GM23338 (cell line): ENCODE measurements at regions not wholly inside any gene's neighbourhood (a gene's known extent, or its start where the extent isn't known, plus 50 kb on each side); places are given as distances from the start of the nearest gene placed in this dataset.
A peak's percentile ranks its signal among the peaks of the same experiment; 100 is the strongest.

ENCODE experiments used
- ATAC-seq: fragments of 200-7000 bp; cut with Tn5 transposase; 3 replicates; pipeline ENCODE4 v1.9.1; 2020
- DNase-seq: peaks from one replicate; pipeline ENCODE4 v3.0.0-alpha.2; 2015; ENCODE audit warnings: low spot score
- H2AFZ ChIP-seq: fragments of 200-600 bp; sonication (generic); 2 replicates; pipeline ENCODE4 v1.8.0; 2016; ENCODE audit warnings: antibody characterized with exemption, mild to moderate bottlenecking, moderate library complexity
- H3F3A ChIP-seq: fragments of 200-600 bp; sonication (generic); replicated peaks from 2 replicates; pipeline ENCODE4 v1.8.0; 2017; ENCODE audit warnings: antibody characterized with exemption, mixed run types, low read depth
- H3K27ac ChIP-seq: fragments of 200-600 bp; sonication (generic); 2 replicates; pipeline ENCODE4 v1.6.1; 2016; ENCODE audit warnings: low read depth
- H3K27me3 ChIP-seq: fragments of 200-600 bp; sonication (generic); 2 replicates; pipeline ENCODE4 v1.8.0; 2016; ENCODE audit warnings: mild to moderate bottlenecking, mixed run types, moderate library complexity; ENCODE audit not compliant: insufficient read depth
- H3K36me3 ChIP-seq: fragments of 200-600 bp; sonication (generic); 2 replicates; pipeline ENCODE4 v1.8.0; 2016; ENCODE audit warnings: mild to moderate bottlenecking; ENCODE audit not compliant: insufficient read depth
- H3K4me1 ChIP-seq: fragments of 200-600 bp; sonication (generic); 2 replicates; pipeline ENCODE4 v1.8.0; 2016; ENCODE audit warnings: mild to moderate bottlenecking, moderate library complexity; ENCODE audit not compliant: insufficient read depth
- H3K4me2 ChIP-seq: fragments of 200-600 bp; sonication (generic); 2 replicates; pipeline ENCODE4 v1.7.1; 2017; ENCODE audit warnings: mixed run types
- H3K4me3 ChIP-seq: fragments of 200-600 bp; sonication (generic); 2 replicates; pipeline ENCODE4 v1.6.1; 2016; ENCODE audit warnings: mixed run types
- H3K79me2 ChIP-seq: fragments of 200-600 bp; sonication (generic); replicated peaks from 2 replicates; pipeline ENCODE4 v1.8.0; 2017; ENCODE audit warnings: mild to moderate bottlenecking; ENCODE audit not compliant: insufficient read depth
- H3K9me2 ChIP-seq: fragments of 200-600 bp; sonication (generic); 2 replicates; pipeline ENCODE4 v1.8.0; 2017; ENCODE audit not compliant: insufficient read depth
- H4K20me1 ChIP-seq: fragments of 200-600 bp; sonication (generic); replicated peaks from 2 replicates; pipeline ENCODE4 v1.8.0; 2017; ENCODE audit warnings: mild to moderate bottlenecking; ENCODE audit not compliant: insufficient read depth
- H3K27ac Mint-ChIP-seq: 2 replicates; pipeline ENCODE4 v1.8.0; 2020; ENCODE audit warnings: inconsistent platforms, mild to moderate bottlenecking, moderate library complexity, mixed read lengths
- H3K27me3 Mint-ChIP-seq: 3 replicates; pipeline ENCODE4 v1.8.0; 2022; ENCODE audit warnings: low read depth, mild to moderate bottlenecking, moderate library complexity, mixed read lengths, inconsistent platforms; ENCODE audit not compliant: insufficient read depth, poor library complexity
- H3K36me3 Mint-ChIP-seq: 3 replicates; pipeline ENCODE4 v1.8.0; 2021; ENCODE audit warnings: low read depth, mild to moderate bottlenecking, inconsistent platforms, moderate library complexity, mixed read lengths
- H3K4me1 Mint-ChIP-seq: 3 replicates; pipeline ENCODE4 v1.8.0; 2020; ENCODE audit warnings: mild to moderate bottlenecking, inconsistent platforms, mixed read lengths
- H3K4me3 Mint-ChIP-seq: 3 replicates; pipeline ENCODE4 v1.8.0; 2021; ENCODE audit warnings: moderate library complexity, mild to moderate bottlenecking, inconsistent platforms, mixed read lengths
- H3K9me3 Mint-ChIP-seq: 3 replicates; pipeline ENCODE4 v1.8.0; 2020; ENCODE audit warnings: moderate library complexity, mild to moderate bottlenecking, inconsistent platforms, mixed read lengths
- CREB1 ChIP-seq: fragments of 250-450 bp; sonication (Bioruptor Pico); IDR thresholded peaks from 2 replicates; pipeline ENCODE4 v1.5.0; 2020; ENCODE audit warnings: low read depth, mild to moderate bottlenecking, moderate library complexity
- CTCF ChIP-seq, 2 experiments: fragments of 200-600 bp in 1 of 2; sonication (generic) in 1 of 2; conservative IDR thresholded peaks; 2 replicates each; pipeline versions ENCODE4 v1.5.1 to v1.6.1; 2016 to 2017; ENCODE audit warnings: antibody characterized with exemption in 2 of 2, low read depth in 2 of 2, mild to moderate bottlenecking in 2 of 2, moderate library complexity in 1 of 2
- ETS1 ChIP-seq: IDR thresholded peaks from 2 replicates; pipeline ENCODE4 v1.6.1; 2016; ENCODE audit warnings: antibody characterized with exemption
- EZH2 ChIP-seq: fragments of 200-600 bp; sonication (generic); IDR thresholded peaks from one replicate; pipeline ENCODE4 v1.8.0; 2017; ENCODE audit warnings: antibody characterized with exemption, mild to moderate bottlenecking, low read depth; ENCODE audit not compliant: unreplicated experiment
- EZH2phosphoT487 ChIP-seq: fragments of 200-600 bp; sonication (generic); IDR thresholded peaks from one replicate; pipeline ENCODE4 v1.8.1; 2018; ENCODE audit warnings: antibody characterized with exemption; ENCODE audit not compliant: unreplicated experiment
- JUNB ChIP-seq: IDR thresholded peaks from one replicate; pipeline ENCODE4 v1.6.1; 2016; ENCODE audit warnings: antibody characterized with exemption; ENCODE audit not compliant: unreplicated experiment
- NANOG ChIP-seq: IDR thresholded peaks from 2 replicates; pipeline ENCODE4 v1.6.1; 2016; ENCODE audit warnings: antibody characterized with exemption, borderline replicate concordance
- POLR2AphosphoS5 ChIP-seq: IDR thresholded peaks from 2 replicates; pipeline ENCODE4 v1.6.1; 2016; ENCODE audit warnings: antibody characterized with exemption, low read depth
- STAT1 ChIP-seq: IDR thresholded peaks from one replicate; pipeline ENCODE4 v1.6.1; 2016; ENCODE audit warnings: antibody characterized with exemption; ENCODE audit not compliant: unreplicated experiment
- ZNF114 ChIP-seq: fragments of 250-450 bp; sonication (Bioruptor Pico); IDR thresholded peaks from 2 replicates; pipeline ENCODE4 v1.5.0; 2020; ENCODE audit warnings: mild to moderate bottlenecking, moderate library complexity
- ZNF331 ChIP-seq: fragments of 250-450 bp; sonication (Bioruptor Pico); IDR thresholded peaks from 2 replicates; pipeline ENCODE4 v1.5.0; 2020; ENCODE audit warnings: low read depth, mild to moderate bottlenecking, moderate library complexity
- ZNF462 ChIP-seq: fragments of 250-450 bp; sonication (Bioruptor Pico); IDR thresholded peaks from 2 replicates; pipeline ENCODE4 v1.5.0; 2020; ENCODE audit warnings: mild to moderate bottlenecking, moderate library complexity
- TF ChIP-seq, protein P1 (sequence below): IDR thresholded peaks from one replicate; pipeline ENCODE4 v1.6.1; 2018; ENCODE audit warnings: antibody characterized with exemption; ENCODE audit not compliant: unreplicated experiment

- no peak overlapping the region for H2AFZ ChIP-seq
- H3K9me2 ChIP-seq: 0 out of 2 replicates have a peak, but pooled peaks cover 2% of the 10 kb centered on the region
- H4K20me1 ChIP-seq: no peaks in the 10 kb centered on the region
- H3K36me3 Mint-ChIP-seq: no peaks in the 10 kb centered on the region
- H3K4me2 ChIP-seq: no peak overlapping the region
- H3K9me3 Mint-ChIP-seq: no peaks in the 10 kb centered on the region
- no peaks in the 10 kb centered on the region for H3K27me3 ChIP-seq
- H3K4me3 Mint-ChIP-seq: no peak overlapping the region; the same call in 2 of the 3 replicates
- H3K36me3 ChIP-seq: no peaks in the 10 kb centered on the region
- no peak overlapping the region for H3K27ac ChIP-seq
- no peak overlapping the region for H3K4me3 ChIP-seq
- no peaks in the 10 kb centered on the region for H3K79me2 ChIP-seq
- DNase-seq: peak; percentile 41
- ATAC-seq: no peak
- 0 out of 2 replicates have a peak, but pooled peaks cover 2% of the 10 kb centered on the region for H3F3A ChIP-seq
- H3K27me3 Mint-ChIP-seq: peaks cover 10% of the 10 kb centered on the region
- no peak for TF ChIP-seq CREB1 (CRISPR knock-in tag)
- TF ChIP-seq ETS1: no peak
- no peak for TF ChIP-seq STAT1
- TF ChIP-seq, protein P1, sequence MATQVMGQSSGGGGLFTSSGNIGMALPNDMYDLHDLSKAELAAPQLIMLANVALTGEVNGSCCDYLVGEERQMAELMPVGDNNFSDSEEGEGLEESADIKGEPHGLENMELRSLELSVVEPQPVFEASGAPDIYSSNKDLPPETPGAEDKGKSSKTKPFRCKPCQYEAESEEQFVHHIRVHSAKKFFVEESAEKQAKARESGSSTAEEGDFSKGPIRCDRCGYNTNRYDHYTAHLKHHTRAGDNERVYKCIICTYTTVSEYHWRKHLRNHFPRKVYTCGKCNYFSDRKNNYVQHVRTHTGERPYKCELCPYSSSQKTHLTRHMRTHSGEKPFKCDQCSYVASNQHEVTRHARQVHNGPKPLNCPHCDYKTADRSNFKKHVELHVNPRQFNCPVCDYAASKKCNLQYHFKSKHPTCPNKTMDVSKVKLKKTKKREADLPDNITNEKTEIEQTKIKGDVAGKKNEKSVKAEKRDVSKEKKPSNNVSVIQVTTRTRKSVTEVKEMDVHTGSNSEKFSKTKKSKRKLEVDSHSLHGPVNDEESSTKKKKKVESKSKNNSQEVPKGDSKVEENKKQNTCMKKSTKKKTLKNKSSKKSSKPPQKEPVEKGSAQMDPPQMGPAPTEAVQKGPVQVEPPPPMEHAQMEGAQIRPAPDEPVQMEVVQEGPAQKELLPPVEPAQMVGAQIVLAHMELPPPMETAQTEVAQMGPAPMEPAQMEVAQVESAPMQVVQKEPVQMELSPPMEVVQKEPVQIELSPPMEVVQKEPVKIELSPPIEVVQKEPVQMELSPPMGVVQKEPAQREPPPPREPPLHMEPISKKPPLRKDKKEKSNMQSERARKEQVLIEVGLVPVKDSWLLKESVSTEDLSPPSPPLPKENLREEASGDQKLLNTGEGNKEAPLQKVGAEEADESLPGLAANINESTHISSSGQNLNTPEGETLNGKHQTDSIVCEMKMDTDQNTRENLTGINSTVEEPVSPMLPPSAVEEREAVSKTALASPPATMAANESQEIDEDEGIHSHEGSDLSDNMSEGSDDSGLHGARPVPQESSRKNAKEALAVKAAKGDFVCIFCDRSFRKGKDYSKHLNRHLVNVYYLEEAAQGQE: no peak
- no peak for TF ChIP-seq NANOG
- TF ChIP-seq ZNF331 (CRISPR knock-in tag): no peak
- TF ChIP-seq ZNF462 (CRISPR knock-in tag): no peak
- no peak for TF ChIP-seq POLR2AphosphoS5
- TF ChIP-seq EZH2: no peak
- no peak for TF ChIP-seq JUNB
- no peak for TF ChIP-seq ZNF114 (CRISPR knock-in tag)
- TF ChIP-seq EZH2phosphoT487: no peak
- TF ChIP-seq CTCF (conservative IDR thresholded peaks at IDR 0.05; ENCODE audit: low read depth in 2 of 2): no peak
- no peak overlapping the region for H3K27ac Mint-ChIP-seq
- H3K4me1 ChIP-seq: peaks cover 47% of the 10 kb centered on the region
- H3K4me1 Mint-ChIP-seq: peaks cover 58% of the 10 kb centered on the region
Measured at GRCh38 chr18:46416706-46417638, 240.0 kb downstream of the LOXHD1 start.
